ENCODE measurements at regions not wholly inside any gene's neighbourhood (a gene's known extent, or its start where the extent isn't known, plus 50 kb on each side); places are given as distances from the start of the nearest gene placed in this dataset.

- TF ChIP-seq ATF3 (IDR thresholded peaks at IDR 0.05; ENCODE audit: insufficient read depth, low read depth, low read length) (no peak), SP1 (IDR thresholded peaks at IDR 0.05; ENCODE audit: low read depth, low read length) (no peak), RAD21 (IDR thresholded peaks at IDR 0.05 in 1 of 2, conservative IDR thresholded peaks at IDR 0.05 in 1 of 2; ENCODE audit: low read depth in 2 of 2, low read length in 2 of 2) (no peak), USF2 (IDR thresholded peaks at IDR 0.05; ENCODE audit: low read length) (no peak), POLR2AphosphoS5 (IDR thresholded peaks at IDR 0.05; ENCODE audit: low read depth, low read length) (no peak)
These were observed 272.4 kb upstream of the SMIM31 start for GRCh38 chr4:164481306-164482091.

Data from H1 (cell line).